ENCODE measurements at regions not wholly inside any gene's neighbourhood (a gene's known extent, or its start where the extent isn't known, plus 50 kb on each side); places are given as distances from the start of the nearest gene placed in this dataset.

- H3K18ac ChIP-seq (ENCODE audit: extremely low read depth, low read length): no peak overlapping the region
- no peak overlapping the region for H3K4ac ChIP-seq (replicated peaks; ENCODE audit: insufficient read length, low read depth, low read length)
- H3K9ac ChIP-seq (replicated peaks in 1 of 4; ENCODE audit: extremely low read depth in 1 of 4, low read depth in 3 of 4, low read length in 3 of 4): no peak overlapping the region
- H3K79me2 ChIP-seq (ENCODE audit: control insufficient read depth in 1 of 2, insufficient read depth in 2 of 2, low read length in 2 of 2): no peaks in the 10 kb centered on the region
- DNase-seq (ENCODE audit: low read depth in 1 of 2, low spot score in 2 of 2): no peak
- no peak overlapping the region for H3K27ac ChIP-seq (ENCODE audit: low read depth, low read length)
- no peak overlapping the region for H3K23ac ChIP-seq (ENCODE audit: insufficient read length)
- H2AFZ ChIP-seq (ENCODE audit: low read length): no peak overlapping the region
- POLR2A ChIA-PET (ENCODE audit: partially characterized antibody): no interaction called here
- no peaks in the 10 kb centered on the region for H3K36me3 ChIP-seq (ENCODE audit: control insufficient read depth in 2 of 4, insufficient read depth in 4 of 4, low read length in 3 of 4)
- no peaks in the 10 kb centered on the region for H3K27me3 ChIP-seq (replicated peaks in 1 of 4; ENCODE audit: control insufficient read depth in 3 of 4, extremely low read depth in 1 of 4, insufficient read depth in 3 of 4, low read length in 3 of 4)
- H3K9me3 ChIP-seq (ENCODE audit: insufficient read depth in 2 of 2, low read depth in 1 of 2, low read length in 1 of 2): no peaks in the 10 kb centered on the region
- H2BK20ac ChIP-seq (ENCODE audit: low read length): no peak overlapping the region
- TF ChIP-seq SIRT6 (IDR thresholded peaks at IDR 0.05; ENCODE audit: low read length) (no peak), ATF3 (IDR thresholded peaks at IDR 0.05; ENCODE audit: insufficient read depth, low read depth, low read length) (no peak), NANOG (IDR thresholded peaks at IDR 0.05; ENCODE audit: insufficient read depth, low read depth, low read length, poor library complexity, severe bottlenecking) (no peak)
- H3K23me2 ChIP-seq (ENCODE audit: low read depth, low read length): peaks cover 8% of the 10 kb centered on the region; the same call in 1 of the 2 replicates
- H4K20me1 ChIP-seq (replicated peaks in 1 of 2; ENCODE audit: control insufficient read depth in 1 of 2, insufficient read depth in 2 of 2, low read length in 2 of 2): peaks cover 0 to 8% of the 10 kb centered on the region in 2 experiments
- no peak overlapping the region for H4K8ac ChIP-seq (ENCODE audit: extremely low read depth, insufficient read depth, low read length)
- H3K4me3 ChIP-seq (ENCODE audit: extremely low read depth in 1 of 4, insufficient read depth in 2 of 4, low read depth in 3 of 4, low read length in 4 of 4): no peak overlapping the region
- H2BK120ac ChIP-seq (replicated peaks; ENCODE audit: low read depth, low read length): no peak overlapping the region
- FAIRE-seq: no peak
- no peak overlapping the region for H3K14ac ChIP-seq (ENCODE audit: insufficient read length)
- no peak overlapping the region for H2BK12ac ChIP-seq (ENCODE audit: low read depth, low read length)
- no peak overlapping the region for H4K5ac ChIP-seq (ENCODE audit: insufficient read length, low read depth, low read length)
- no peak overlapping the region for H2AK5ac ChIP-seq (ENCODE audit: low read depth, low read length)
- no peak overlapping the region for H3K4me2 ChIP-seq (ENCODE audit: insufficient read depth in 1 of 2, low read depth in 2 of 2, low read length in 2 of 2)
- H3K79me1 ChIP-seq (ENCODE audit: low read depth, low read length): no peaks in the 10 kb centered on the region
- CTCF ChIA-PET (ENCODE audit: partially characterized antibody): no interaction called here
- no peak overlapping the region for H4K91ac ChIP-seq (replicated peaks; ENCODE audit: insufficient read length, low read length)
- H2BK15ac ChIP-seq (ENCODE audit: low read length): no peak overlapping the region
- H3K56ac ChIP-seq (replicated peaks; ENCODE audit: insufficient read length, low read depth, low read length): no peak overlapping the region
- 78% methylated on average over 2 of the region's 4 CpGs; no CpG with 5 or more reads in 1 of the 2 experiments for WGBS, 2 experiments (ENCODE audit: extremely low coverage in 1 of 2, insufficient coverage in 1 of 2, insufficient read length in 1 of 2, insufficient replicate concordance in 2 of 2, low coverage in 1 of 2, low lambda C conversion rate in 2 of 2, missing lambda C conversion rate in 1 of 2)
- no peaks in the 10 kb centered on the region for H3K4me1 ChIP-seq (replicated peaks in 1 of 4; ENCODE audit: control insufficient read depth in 3 of 4, insufficient read depth in 4 of 4, low read length in 3 of 4)
- H2BK5ac ChIP-seq (ENCODE audit: low read depth, low read length): no peak overlapping the region
Measured at GRCh38 chr10:43700306-43700705, 51.6 kb upstream of the ZNF32 start.

Measured in H1 (cell line).